MM.1S (cell line): ENCODE measurements at regions not wholly inside any gene's neighbourhood (a gene's known extent, or its start where the extent isn't known, plus 50 kb on each side); places are given as distances from the start of the nearest gene placed in this dataset.

Experiments used
- DNase-seq: peaks from one replicate; pipeline ENCODE4 v3.0.0-alpha.2; 2015
- H2AFZ ChIP-seq: fragments of 300-600 bp; sonication (generic); 2 replicates; pipeline ENCODE4 v1.6.0; 2016; ENCODE audit warnings: antibody characterized with exemption, low read length
- H3F3A ChIP-seq: fragments of 300-600 bp; sonication (generic); 2 replicates; pipeline ENCODE4 v1.6.1; 2016; ENCODE audit warnings: mild to moderate bottlenecking, antibody characterized with exemption, low read length, moderate library complexity, mixed read lengths; ENCODE audit not compliant: insufficient read depth
- H3K27ac ChIP-seq: fragments of 300-600 bp; sonication (generic); 2 replicates; pipeline ENCODE4 v1.5.1; 2016; ENCODE audit warnings: mild to moderate bottlenecking, low read length
- H3K27me3 ChIP-seq: fragments of 300-600 bp; sonication (generic); replicated peaks from 2 replicates; pipeline ENCODE4 v1.6.0; 2016; ENCODE audit warnings: low read length; ENCODE audit not compliant: insufficient read depth
- H3K36me3 ChIP-seq: fragments of 300-600 bp; sonication (generic); replicated peaks from 2 replicates; pipeline ENCODE4 v1.6.1; 2016; ENCODE audit warnings: mild to moderate bottlenecking, low read length, mixed read lengths; ENCODE audit not compliant: insufficient read depth
- H3K4me1 ChIP-seq: fragments of 300-600 bp; sonication (generic); 2 replicates; pipeline ENCODE4 v1.6.1; 2016; ENCODE audit warnings: low read length, mixed read lengths
- H3K4me2 ChIP-seq: fragments of 300-600 bp; sonication (generic); 2 replicates; pipeline ENCODE4 v1.6.0; 2016; ENCODE audit warnings: low read depth, low read length
- H3K4me3 ChIP-seq: fragments of 300-600 bp; sonication (generic); 2 replicates; pipeline ENCODE4 v1.5.1; 2016; ENCODE audit warnings: low read length, mixed read lengths
- H3K79me2 ChIP-seq: fragments of 300-600 bp; sonication (generic); 2 replicates; pipeline ENCODE4 v1.6.1; 2016; ENCODE audit warnings: mixed run types, low read length, mixed read lengths
- H3K9ac ChIP-seq: fragments of 300-600 bp; sonication (generic); 2 replicates; pipeline ENCODE4 v1.6.1; 2016; ENCODE audit warnings: low read length, mixed read lengths
- H3K9me2 ChIP-seq: fragments of 300-600 bp; sonication (generic); replicated peaks from 2 replicates; pipeline ENCODE4 v1.6.1; 2016; ENCODE audit warnings: mild to moderate bottlenecking, low read length, mixed read lengths; ENCODE audit not compliant: insufficient read depth
- H3K9me3 ChIP-seq: fragments of 300-600 bp; sonication (generic); replicated peaks from 2 replicates; pipeline ENCODE4 v1.6.1; 2016; ENCODE audit warnings: mild to moderate bottlenecking, low read length, mixed read lengths; ENCODE audit not compliant: insufficient read depth
- H4K20me1 ChIP-seq: fragments of 300-600 bp; sonication (generic); 2 replicates; pipeline ENCODE4 v1.6.1; 2016; ENCODE audit warnings: mild to moderate bottlenecking, low read length, moderate library complexity, mixed read lengths; ENCODE audit not compliant: insufficient read depth
- EZH2 ChIP-seq: fragments of 300-600 bp; sonication (generic); optimal IDR thresholded peaks from 2 replicates; pipeline ENCODE3; 2017; ENCODE audit warnings: low read depth, mild to moderate bottlenecking, antibody characterized with exemption, low read length, mixed read lengths
- EZH2phosphoT487 ChIP-seq: fragments of 300-600 bp; sonication (generic); IDR thresholded peaks from 2 replicates; pipeline ENCODE4 v1.6.1; 2018; ENCODE audit warnings: antibody characterized with exemption, low read length
- TF ChIP-seq, protein P1 (sequence below): fragments of 300-600 bp; sonication (generic); IDR thresholded peaks from 2 replicates; pipeline ENCODE4 v1.5.1; 2016; ENCODE audit warnings: antibody characterized with exemption, low read length, mixed read lengths

DNA sequence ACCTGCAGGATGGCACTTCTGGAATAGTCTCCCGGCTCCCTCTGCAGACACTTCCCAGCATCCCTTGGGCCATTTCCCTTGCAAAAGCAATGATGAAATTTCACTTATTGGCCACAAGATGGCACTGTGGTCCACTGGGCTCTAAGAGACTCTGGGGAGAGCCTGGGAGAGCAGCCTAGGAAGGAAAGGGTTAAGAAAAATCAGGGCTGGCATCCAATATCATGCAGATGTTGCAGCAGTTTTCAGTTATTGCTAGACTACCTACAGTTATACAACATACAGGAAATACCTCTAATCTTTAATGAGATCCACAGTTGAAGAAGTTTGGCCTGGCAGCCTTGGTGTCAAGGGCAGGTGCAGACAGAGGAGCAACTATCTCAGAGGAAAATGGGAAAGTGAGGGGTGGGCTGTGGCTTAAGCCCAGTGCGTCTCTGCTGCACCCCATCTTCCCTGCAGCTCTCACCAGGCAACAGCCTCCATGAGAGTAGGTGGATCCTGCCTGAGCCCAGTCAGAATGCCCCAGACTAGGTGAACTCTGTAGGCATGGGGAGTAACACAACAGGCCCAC, 100.2 kb upstream of the PRSS58 start:
- Histone ChIP-seq H3K9ac (no peak overlapping the region), H3K79me2 (no peaks in the 10 kb centered on the region), H3K9me3 (no peaks in the 10 kb centered on the region), H3F3A (peaks cover 8% of the 10 kb centered on the region), H3K27me3 (no peaks in the 10 kb centered on the region), H3K4me3 (no peak overlapping the region), H3K4me2 (peak overlapping the region; percentile 16), H3K36me3 (no peaks in the 10 kb centered on the region), H4K20me1 (no peaks in the 10 kb centered on the region), H2AFZ (peak overlapping the region; percentile 36), H3K9me2 (no peaks in the 10 kb centered on the region), H3K27ac (no peak overlapping the region), H3K4me1 (peaks cover 29% of the 10 kb centered on the region)
- peak; percentile 83 for DNase-seq
- TF ChIP-seq EZH2, result no peak
- TF ChIP-seq, protein P1, sequence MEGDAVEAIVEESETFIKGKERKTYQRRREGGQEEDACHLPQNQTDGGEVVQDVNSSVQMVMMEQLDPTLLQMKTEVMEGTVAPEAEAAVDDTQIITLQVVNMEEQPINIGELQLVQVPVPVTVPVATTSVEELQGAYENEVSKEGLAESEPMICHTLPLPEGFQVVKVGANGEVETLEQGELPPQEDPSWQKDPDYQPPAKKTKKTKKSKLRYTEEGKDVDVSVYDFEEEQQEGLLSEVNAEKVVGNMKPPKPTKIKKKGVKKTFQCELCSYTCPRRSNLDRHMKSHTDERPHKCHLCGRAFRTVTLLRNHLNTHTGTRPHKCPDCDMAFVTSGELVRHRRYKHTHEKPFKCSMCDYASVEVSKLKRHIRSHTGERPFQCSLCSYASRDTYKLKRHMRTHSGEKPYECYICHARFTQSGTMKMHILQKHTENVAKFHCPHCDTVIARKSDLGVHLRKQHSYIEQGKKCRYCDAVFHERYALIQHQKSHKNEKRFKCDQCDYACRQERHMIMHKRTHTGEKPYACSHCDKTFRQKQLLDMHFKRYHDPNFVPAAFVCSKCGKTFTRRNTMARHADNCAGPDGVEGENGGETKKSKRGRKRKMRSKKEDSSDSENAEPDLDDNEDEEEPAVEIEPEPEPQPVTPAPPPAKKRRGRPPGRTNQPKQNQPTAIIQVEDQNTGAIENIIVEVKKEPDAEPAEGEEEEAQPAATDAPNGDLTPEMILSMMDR, result peak; percentile 99

DNA sequence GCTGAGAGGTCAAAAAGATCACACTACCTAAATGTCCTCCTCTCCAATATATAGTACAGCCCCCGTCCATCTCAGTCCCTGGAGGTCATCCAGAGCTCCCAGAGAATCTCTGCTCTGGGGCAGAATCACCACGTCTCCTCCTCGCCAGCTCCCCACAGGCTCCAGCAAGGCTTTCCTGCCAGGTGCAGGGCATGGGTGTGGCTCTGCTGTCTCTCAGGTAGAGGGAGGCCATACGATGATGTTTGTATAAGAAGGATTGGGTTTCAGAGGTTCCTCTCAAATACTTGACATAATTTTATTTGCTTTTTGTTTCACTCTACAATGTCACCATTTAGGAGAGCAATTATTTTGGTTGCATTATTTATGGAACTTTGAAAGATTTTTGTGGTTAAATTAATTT, 98.3 kb upstream of the PRSS58 start:
- DNase-seq, result peak; percentile 67

DNA sequence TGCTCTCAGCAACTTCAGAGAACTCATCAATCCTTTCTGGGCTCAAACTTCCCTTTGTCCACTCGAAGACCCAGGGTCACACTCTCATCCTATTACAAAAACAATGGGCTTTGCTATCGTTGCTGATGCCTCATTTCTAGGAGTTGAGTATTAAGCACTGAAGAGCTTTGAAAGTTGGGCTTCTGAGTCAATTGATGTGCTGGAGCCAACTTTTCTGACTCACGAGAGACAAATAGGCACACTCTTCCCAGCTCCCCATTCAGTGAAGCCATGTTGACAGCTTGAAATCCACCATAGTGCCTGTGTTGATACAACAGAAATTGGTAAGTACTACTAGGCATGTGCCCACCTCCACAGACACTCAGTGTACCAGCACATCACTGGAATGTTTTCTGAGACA, 97.5 kb upstream of the PRSS58 start:
- H3K9me2 ChIP-seq, result no peaks in the 10 kb centered on the region
- no peak overlapping the region for H3K27ac ChIP-seq
- H3F3A ChIP-seq, result peaks cover 8% of the 10 kb centered on the region
- TF ChIP-seq, protein P1, result no peak
- TF ChIP-seq EZH2, result no peak
- no peak for TF ChIP-seq EZH2phosphoT487
- H3K9ac ChIP-seq, result no peak overlapping the region
- H3K4me2 ChIP-seq, result no peak overlapping the region
- DNase-seq, result no peak
- H3K27me3 ChIP-seq, result no peaks in the 10 kb centered on the region
- no peaks in the 10 kb centered on the region for H4K20me1 ChIP-seq
- H3K36me3 ChIP-seq, result no peaks in the 10 kb centered on the region
- H2AFZ ChIP-seq, result no peak overlapping the region
- H3K4me1 ChIP-seq, result peaks cover 29% of the 10 kb centered on the region
- H3K79me2 ChIP-seq, result no peaks in the 10 kb centered on the region
- H3K9me3 ChIP-seq, result no peaks in the 10 kb centered on the region
- no peak overlapping the region for H3K4me3 ChIP-seq

More for the DNA sequence above, 98.3 kb upstream of the PRSS58 start:
- H3K79me2 ChIP-seq, result no peaks in the 10 kb centered on the region
- peak overlapping the region; percentile 37; the same call in 1 of the 2 replicates for H3K27ac ChIP-seq
- peak overlapping the region; percentile 42 for H3K4me2 ChIP-seq
- TF ChIP-seq EZH2 (no peak), EZH2phosphoT487 (no peak)
- TF ChIP-seq, protein P1, result no peak
- H2AFZ ChIP-seq, result no peak overlapping the region
- H3K4me1 ChIP-seq, result peaks cover 29% of the 10 kb centered on the region
- no peak overlapping the region for H3K9ac ChIP-seq
- H4K20me1 ChIP-seq, result no peaks in the 10 kb centered on the region
- no peaks in the 10 kb centered on the region for H3K9me2 ChIP-seq
- no peak overlapping the region for H3K4me3 ChIP-seq
- no peaks in the 10 kb centered on the region for H3K36me3 ChIP-seq
- H3K9me3 ChIP-seq, result no peaks in the 10 kb centered on the region
- H3F3A ChIP-seq, result peaks cover 8% of the 10 kb centered on the region
- H3K27me3 ChIP-seq, result no peaks in the 10 kb centered on the region
